ENCODE measurements at regions not wholly inside any gene's neighbourhood (a gene's known extent, or its start where the extent isn't known, plus 50 kb on each side); places are given as distances from the start of the nearest gene placed in this dataset.

GRCh38 chr12:124147027-124147426, 147.9 kb upstream of the RFLNA start:
- H3K4me3 ChIP-seq (ENCODE audit: low read depth, low read length), result no peak overlapping the region
- no peak for DNase-seq (ENCODE audit: low read depth)
- no peak for TF ChIP-seq CTCF (IDR thresholded peaks at IDR 0.05; ENCODE audit: low read depth, low read length)
- no peak for TF ChIP-seq MAX (IDR thresholded peaks at IDR 0.05; ENCODE audit: low read depth, low read length)
- TF ChIP-seq MYC (IDR thresholded peaks at IDR 0.05; ENCODE audit: low read depth, low read length), result no peak

GRCh38 chr12:124147575-124147974, 147.3 kb upstream of the RFLNA start:
- TF ChIP-seq MAX (IDR thresholded peaks at IDR 0.05; ENCODE audit: low read depth, low read length) (no peak), MYC (IDR thresholded peaks at IDR 0.05; ENCODE audit: low read depth, low read length) (no peak), POLR2A (IDR thresholded peaks at IDR 0.05; ENCODE audit: extremely low read depth, insufficient read length) (no peak), CTCF (IDR thresholded peaks at IDR 0.05; ENCODE audit: low read depth, low read length) (no peak)
- no peak overlapping the region for H3K4me3 ChIP-seq (ENCODE audit: low read depth, low read length)
- peak; percentile 78 for DNase-seq (ENCODE audit: low read depth)

GRCh38 chr12:124148481-124149273, 146.2 kb upstream of the RFLNA start:
- DNase-seq (ENCODE audit: low read depth), result no peak
- H3K4me3 ChIP-seq (ENCODE audit: low read depth, low read length), result no peak overlapping the region
- no peak for TF ChIP-seq MAX (IDR thresholded peaks at IDR 0.05; ENCODE audit: low read depth, low read length)
- TF ChIP-seq POLR2A (IDR thresholded peaks at IDR 0.05; ENCODE audit: extremely low read depth, insufficient read length), result no peak
- no peak for TF ChIP-seq MYC (IDR thresholded peaks at IDR 0.05; ENCODE audit: low read depth, low read length)
- TF ChIP-seq CTCF (IDR thresholded peaks at IDR 0.05; ENCODE audit: low read depth, low read length), result no peak

- no peak overlapping the region for H3K4me3 ChIP-seq (ENCODE audit: low read depth, low read length)
- DNase-seq (ENCODE audit: low read depth), result no peak
- TF ChIP-seq MYC (IDR thresholded peaks at IDR 0.05; ENCODE audit: low read depth, low read length) (no peak), MAX (IDR thresholded peaks at IDR 0.05; ENCODE audit: low read depth, low read length) (no peak), CTCF (IDR thresholded peaks at IDR 0.05; ENCODE audit: low read depth, low read length) (no peak), POLR2A (IDR thresholded peaks at IDR 0.05; ENCODE audit: extremely low read depth, insufficient read length) (no peak)
Observed at GRCh38 chr12:124149287-124149686, 145.6 kb upstream of the RFLNA start.

GRCh38 chr12:124150168-124150567, 144.7 kb upstream of the RFLNA start:
- no peak overlapping the region for H3K4me3 ChIP-seq (ENCODE audit: low read depth, low read length)
- DNase-seq (ENCODE audit: low read depth), result peak; percentile 61
- TF ChIP-seq MAX (IDR thresholded peaks at IDR 0.05; ENCODE audit: low read depth, low read length) (no peak), CTCF (IDR thresholded peaks at IDR 0.05; ENCODE audit: low read depth, low read length) (no peak), MYC (IDR thresholded peaks at IDR 0.05; ENCODE audit: low read depth, low read length) (no peak), POLR2A (IDR thresholded peaks at IDR 0.05; ENCODE audit: extremely low read depth, insufficient read length) (no peak)
